Naive thymus-derived CD4-positive, alpha-beta T cell (primary cell): ENCODE measurements at regions not wholly inside any gene's neighbourhood (a gene's known extent, or its start where the extent isn't known, plus 50 kb on each side); places are given as distances from the start of the nearest gene placed in this dataset.
"Not testable (repeated sequence)": the region's sequence is repeated elsewhere in the genome, so short reads cannot be mapped to it uniquely, and the experiment has no call there.

ENCODE experiments used
- ATAC-seq: fragments of 150-1000 bp; cut with Tn5 transposase; 2 replicates; pipeline ENCODE4 v1.10.0; 2021; ENCODE audit warnings: mild to moderate bottlenecking, moderate library complexity
- CTCF ChIA-PET: fragments of 350-600 bp; sonication (Branson Sonifier 250); formaldehyde crosslinking; loops from one replicate; lab custom pipeline; 2021; ENCODE audit warnings: antibody characterized with exemption; lab: Charles Lee
- POLR2A ChIA-PET: fragments of 350-600 bp; sonication (Branson Sonifier 250); formaldehyde crosslinking; loops from one replicate; lab custom pipeline; 2021; ENCODE audit warnings: antibody characterized with exemption, inconsistent platforms; lab: Charles Lee
- DNase-seq, 9 donors: peaks; one replicate each; pipeline versions ENCODE4 v3.0.0 to v3.0.0-alpha.2; 2020 to 2022; ENCODE audit warnings: mixed read lengths in 1 of 9
- H3K27ac ChIP-seq: one replicate; pipeline ENCODE4 v1.7.0; 2013; ENCODE audit warnings: mild to moderate bottlenecking, low read depth, low read length, moderate library complexity
- H3K27me3 ChIP-seq, 2 donors: one replicate each; pipeline ENCODE4 v1.7.0; 2013; ENCODE audit warnings: low read length in 2 of 2, mild to moderate bottlenecking in 2 of 2, moderate library complexity in 2 of 2; ENCODE audit not compliant: control insufficient read depth in 2 of 2, insufficient read depth in 2 of 2
- H3K36me3 ChIP-seq, 3 experiments: 1 replicate in 2 of 3; 2 replicates in 1 of 3; pipeline ENCODE4 v1.7.0; 2013; ENCODE audit warnings: low read length in 3 of 3, mild to moderate bottlenecking in 3 of 3, moderate library complexity in 1 of 3; ENCODE audit not compliant: insufficient read depth in 3 of 3, control insufficient read depth in 2 of 3
- H3K4me1 ChIP-seq, 2 donors: one replicate each; pipeline ENCODE4 v1.7.0; 2013; ENCODE audit warnings: low read length in 2 of 2, mild to moderate bottlenecking in 2 of 2, moderate library complexity in 1 of 2; ENCODE audit not compliant: control insufficient read depth in 2 of 2, insufficient read depth in 2 of 2
- H3K4me3 ChIP-seq: 2 replicates; pipeline ENCODE4 v1.7.0; 2013; ENCODE audit warnings: mild to moderate bottlenecking, low read length
- H3K9me3 ChIP-seq, 3 experiments: 1 replicate in 2 of 3; 2 replicates in 1 of 3; pipeline ENCODE4 v1.7.0; 2013; ENCODE audit warnings: low read length in 3 of 3; ENCODE audit not compliant: control insufficient read depth in 2 of 3
- H3K27ac Mint-ChIP-seq, 9 donors: one replicate each; pipeline ENCODE4 v1.8.0; 2020 to 2022; ENCODE audit warnings: mixed read lengths in 9 of 9, mild to moderate bottlenecking in 8 of 9, moderate library complexity in 5 of 9, inconsistent platforms in 2 of 9
- H3K27me3 Mint-ChIP-seq, 5 donors: one replicate each; pipeline ENCODE4 v1.8.0; 2021 to 2022; ENCODE audit warnings: mixed read lengths in 5 of 5, mild to moderate bottlenecking in 1 of 5
- H3K36me3 Mint-ChIP-seq, 5 donors: one replicate each; pipeline ENCODE4 v1.8.0; 2020 to 2022; ENCODE audit warnings: mixed read lengths in 5 of 5, mild to moderate bottlenecking in 3 of 5, inconsistent platforms in 1 of 5
- H3K4me1 Mint-ChIP-seq, 7 donors: one replicate each; pipeline ENCODE4 v1.8.0; 2020 to 2022; ENCODE audit warnings: mixed read lengths in 7 of 7, mild to moderate bottlenecking in 3 of 7, inconsistent platforms in 1 of 7
- H3K4me3 Mint-ChIP-seq, 10 donors: one replicate each; pipeline ENCODE4 v1.8.0; 2020 to 2022; ENCODE audit warnings: mild to moderate bottlenecking in 10 of 10, mixed read lengths in 10 of 10, moderate library complexity in 6 of 10, inconsistent platforms in 2 of 10
- H3K9me3 Mint-ChIP-seq, 11 donors: one replicate each; pipeline ENCODE4 v1.8.0; 2020 to 2022; ENCODE audit warnings: mixed read lengths in 11 of 11, mild to moderate bottlenecking in 4 of 11, inconsistent platforms in 1 of 11, moderate library complexity in 1 of 11
- intact Hi-C, 2 donors: fragments of 100-400 bp; cut with micrococcal nuclease; formaldehyde crosslinking; loops; one replicate each; pipeline ENCODE4 v1.15.1; 2023

DNA sequence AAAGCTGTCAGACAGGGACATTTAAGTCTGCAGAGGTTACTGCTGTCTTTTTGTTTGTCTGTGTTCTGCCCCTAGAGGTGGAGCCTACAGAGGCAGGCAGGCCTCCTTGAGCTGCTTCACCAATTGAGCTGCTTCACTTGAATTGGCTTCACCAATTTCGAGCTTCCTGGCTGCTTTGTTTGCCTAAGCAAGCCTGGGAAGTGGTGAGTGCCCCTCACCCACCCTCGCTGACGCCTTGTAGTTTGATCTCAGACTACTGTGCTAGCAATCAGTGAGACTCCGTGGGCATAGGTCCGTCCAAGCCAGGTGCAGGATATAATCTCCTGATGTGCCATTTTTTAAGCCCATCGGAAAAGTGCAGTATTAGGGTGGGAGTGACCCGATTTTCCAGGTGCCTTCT, 179.7 kb downstream of the TRIM51G start:
- H3K36me3 ChIP-seq, H3K9me3 ChIP-seq, H3K27me3 Mint-ChIP-seq, H3K36me3 Mint-ChIP-seq, H3K27ac Mint-ChIP-seq, H3K4me1 Mint-ChIP-seq, H3K4me3 ChIP-seq, H3K27ac ChIP-seq, H3K27me3 ChIP-seq, H3K4me1 ChIP-seq, intact Hi-C loops, ATAC-seq, H3K4me3 Mint-ChIP-seq, CTCF ChIA-PET, POLR2A ChIA-PET: not testable (repeated sequence)
- H3K9me3 Mint-ChIP-seq = peaks cover 0 to 42% (median 7%) of the 10 kb centered on the region in 11 donors
- peak in 1 of 9 donors; percentile 1 for DNase-seq
